ENCODE measurements at regions not wholly inside any gene's neighbourhood (a gene's known extent, or its start where the extent isn't known, plus 50 kb on each side); places are given as distances from the start of the nearest gene placed in this dataset.
A peak's percentile ranks its signal among the peaks of the same experiment; 100 is the strongest.
"Not testable (repeated sequence)": the region's sequence is repeated elsewhere in the genome, so short reads cannot be mapped to it uniquely, and the experiment has no call there.

GRCh38 chr10:118820326-118821116, 65.8 kb upstream of the CACUL1 start:
- H3K36me3 Mint-ChIP-seq (ENCODE audit: low read depth), result no peaks in the 10 kb centered on the region
- no peaks in the 10 kb centered on the region for H3K9me3 Mint-ChIP-seq
- H3K4me1 Mint-ChIP-seq, result no peaks in the 10 kb centered on the region
- no peak overlapping the region for H3K27ac Mint-ChIP-seq
- no peak overlapping the region for H3K4me3 Mint-ChIP-seq
- no peak for DNase-seq
- intact Hi-C loops (cut with micrococcal nuclease), result no loop called here
- peaks cover 1% of the 10 kb centered on the region for H3K27me3 Mint-ChIP-seq

GRCh38 chr10:118823256-118823907, 68.6 kb upstream of the CACUL1 start:
- H3K36me3 Mint-ChIP-seq (ENCODE audit: low read depth), result no peaks in the 10 kb centered on the region
- no peak overlapping the region for H3K27ac Mint-ChIP-seq
- peaks cover 4% of the 10 kb centered on the region for H3K9me3 Mint-ChIP-seq
- H3K4me1 Mint-ChIP-seq, result peaks cover 1% of the 10 kb centered on the region
- intact Hi-C loops (cut with micrococcal nuclease), result no loop called here
- peaks cover 4% of the 10 kb centered on the region for H3K27me3 Mint-ChIP-seq
- H3K4me3 Mint-ChIP-seq, result no peak overlapping the region
- no peak for DNase-seq

- Mint-ChIP-seq H3K36me3 (ENCODE audit: low read depth) (no peaks in the 10 kb centered on the region), H3K4me3 (no peak overlapping the region)
Observed at GRCh38 chr10:118827053-118827452, 72.3 kb upstream of the CACUL1 start.

GRCh38 chr10:118827466-118828155, 72.8 kb upstream of the CACUL1 start:
- H3K9me3 Mint-ChIP-seq, result peaks cover 5% of the 10 kb centered on the region
- no peak overlapping the region for H3K27ac Mint-ChIP-seq
- no peak for DNase-seq
- peaks cover 8% of the 10 kb centered on the region for H3K4me1 Mint-ChIP-seq
- H3K27me3 Mint-ChIP-seq, result peaks cover 4% of the 10 kb centered on the region
- H3K4me3 Mint-ChIP-seq, result no peak overlapping the region
- H3K36me3 Mint-ChIP-seq (ENCODE audit: low read depth), result no peaks in the 10 kb centered on the region
- intact Hi-C loops (cut with micrococcal nuclease), result no loop called here

More at GRCh38 chr10:118827053-118827452, 72.3 kb upstream of the CACUL1 start:
- intact Hi-C loops (cut with micrococcal nuclease), result no loop called here
- H3K9me3 Mint-ChIP-seq, result peaks cover 5% of the 10 kb centered on the region
- peaks cover 4% of the 10 kb centered on the region for H3K27me3 Mint-ChIP-seq
- peaks cover 4% of the 10 kb centered on the region for H3K4me1 Mint-ChIP-seq
- no peak overlapping the region for H3K27ac Mint-ChIP-seq
- no peak for DNase-seq

- Mint-ChIP-seq H3K36me3 (ENCODE audit: low read depth) (no peaks in the 10 kb centered on the region), H3K27me3 (peaks cover 4% of the 10 kb centered on the region), H3K4me1 (peaks cover 8% of the 10 kb centered on the region), H3K4me3 (no peak overlapping the region), H3K9me3 (peaks cover 5% of the 10 kb centered on the region), H3K27ac (no peak overlapping the region)
- no peak for DNase-seq
- intact Hi-C loops (cut with micrococcal nuclease), result no loop called here
Observed at GRCh38 chr10:118832241-118832651, 77.5 kb upstream of the CACUL1 start.

- H3K4me1 Mint-ChIP-seq; DNase-seq; H3K4me3 Mint-ChIP-seq; intact Hi-C loops (cut with micrococcal nuclease); H3K27ac Mint-ChIP-seq; H3K36me3 Mint-ChIP-seq (ENCODE audit: low read depth); H3K27me3 Mint-ChIP-seq: not testable (repeated sequence)
- H3K9me3 Mint-ChIP-seq, result peaks cover 10% of the 10 kb centered on the region
Observed at GRCh38 chr10:118834370-118834769, 79.6 kb upstream of the CACUL1 start.

- intact Hi-C loops (cut with micrococcal nuclease), result no loop called here
- H3K36me3 Mint-ChIP-seq (ENCODE audit: low read depth), result peaks cover 2% of the 10 kb centered on the region
- H3K27ac Mint-ChIP-seq, result no peak overlapping the region
- H3K9me3 Mint-ChIP-seq, result peaks cover 19% of the 10 kb centered on the region
- H3K4me1 Mint-ChIP-seq, result peaks cover 19% of the 10 kb centered on the region
- no peak for DNase-seq
- no peaks in the 10 kb centered on the region for H3K27me3 Mint-ChIP-seq
- no peak overlapping the region for H3K4me3 Mint-ChIP-seq
Observed at GRCh38 chr10:118835682-118836326, 81.0 kb upstream of the CACUL1 start.

- Mint-ChIP-seq H3K4me1 (peaks cover 12% of the 10 kb centered on the region), H3K36me3 (ENCODE audit: low read depth) (peaks cover 2% of the 10 kb centered on the region), H3K27me3 (no peaks in the 10 kb centered on the region), H3K4me3 (no peak overlapping the region), H3K9me3 (peaks cover 19% of the 10 kb centered on the region), H3K27ac (no peak overlapping the region)
- intact Hi-C loops (cut with micrococcal nuclease), result no loop called here
- DNase-seq, result no peak
Observed at GRCh38 chr10:118838364-118838763, 83.6 kb upstream of the CACUL1 start.

GRCh38 chr10:118839348-118839747, 84.6 kb upstream of the CACUL1 start:
- no peaks in the 10 kb centered on the region for H3K27me3 Mint-ChIP-seq
- peaks cover 19% of the 10 kb centered on the region for H3K9me3 Mint-ChIP-seq
- peaks cover 2% of the 10 kb centered on the region for H3K36me3 Mint-ChIP-seq (ENCODE audit: low read depth)
- no peak overlapping the region for H3K27ac Mint-ChIP-seq
- intact Hi-C loops (cut with micrococcal nuclease), result no loop called here
- no peak overlapping the region for H3K4me3 Mint-ChIP-seq
- no peak for DNase-seq
- H3K4me1 Mint-ChIP-seq, result peaks cover 12% of the 10 kb centered on the region

- intact Hi-C loops (cut with micrococcal nuclease), result loop anchor here (2.0 kb wide), 1 partner anchor 85 kb away; the partner anchor contains the start of gene CACUL1
- peaks cover 2% of the 10 kb centered on the region for H3K36me3 Mint-ChIP-seq (ENCODE audit: low read depth)
- H3K9me3 Mint-ChIP-seq, result peaks cover 19% of the 10 kb centered on the region
- H3K27ac Mint-ChIP-seq, result peak overlapping the region; percentile 54
- peak overlapping the region; percentile 26 for H3K4me3 Mint-ChIP-seq
- peaks cover 12% of the 10 kb centered on the region for H3K4me1 Mint-ChIP-seq
- peak; percentile 73 for DNase-seq
- H3K27me3 Mint-ChIP-seq, result no peaks in the 10 kb centered on the region
Observed at GRCh38 chr10:118840071-118840775, 85.5 kb upstream of the CACUL1 start.

GRCh38 chr10:118840776-118841468, 86.2 kb upstream of the CACUL1 start:
- H3K27me3 Mint-ChIP-seq, result peaks cover 2% of the 10 kb centered on the region
- no peak for DNase-seq
- peaks cover 19% of the 10 kb centered on the region for H3K9me3 Mint-ChIP-seq
- H3K4me3 Mint-ChIP-seq, result no peak overlapping the region
- intact Hi-C loops (cut with micrococcal nuclease), result loop anchor here (2.0 kb wide), 1 partner anchor 86 kb away; the partner anchor contains the start of gene CACUL1
- peaks cover 12% of the 10 kb centered on the region for H3K4me1 Mint-ChIP-seq
- H3K27ac Mint-ChIP-seq, result no peak overlapping the region
- H3K36me3 Mint-ChIP-seq (ENCODE audit: low read depth), result peaks cover 2% of the 10 kb centered on the region

- H3K9me3 Mint-ChIP-seq, result peaks cover 19% of the 10 kb centered on the region
- intact Hi-C loops (cut with micrococcal nuclease), result loop anchor here (2.0 kb wide), 1 partner anchor 87 kb away; the partner anchor contains the start of gene CACUL1
- DNase-seq, result no peak
- H3K27me3 Mint-ChIP-seq, result peaks cover 3% of the 10 kb centered on the region
- peaks cover 2% of the 10 kb centered on the region for H3K36me3 Mint-ChIP-seq (ENCODE audit: low read depth)
- H3K4me1 Mint-ChIP-seq, result peaks cover 12% of the 10 kb centered on the region
- no peak overlapping the region for H3K27ac Mint-ChIP-seq
- H3K4me3 Mint-ChIP-seq, result no peak overlapping the region
Observed at GRCh38 chr10:118841881-118842605, 87.3 kb upstream of the CACUL1 start.
